ENCODE measurements at regions not wholly inside any gene's neighbourhood (a gene's known extent, or its start where the extent isn't known, plus 50 kb on each side); places are given as distances from the start of the nearest gene placed in this dataset.

DNA sequence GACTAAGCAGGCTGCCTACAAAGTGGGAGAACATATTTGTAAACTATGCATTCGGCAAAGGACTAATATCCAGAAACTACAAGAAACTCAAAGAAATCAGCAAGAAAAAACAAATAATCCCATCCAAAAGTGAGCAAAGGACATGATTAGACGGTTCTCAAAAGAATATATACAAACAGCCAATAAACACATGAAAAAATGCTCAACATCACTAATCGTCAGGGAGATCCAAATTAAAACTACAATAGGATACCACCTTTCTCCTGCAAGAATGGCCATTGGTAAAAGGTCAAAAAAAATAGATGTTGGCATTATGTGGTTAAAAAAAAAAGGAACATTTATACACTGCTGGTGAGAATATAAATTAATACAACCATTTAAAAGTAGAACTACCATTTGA lies 259.6 kb upstream of the SLITRK3 start:
- intact Hi-C loops (cut with DNase I) = no loop called here

DNA sequence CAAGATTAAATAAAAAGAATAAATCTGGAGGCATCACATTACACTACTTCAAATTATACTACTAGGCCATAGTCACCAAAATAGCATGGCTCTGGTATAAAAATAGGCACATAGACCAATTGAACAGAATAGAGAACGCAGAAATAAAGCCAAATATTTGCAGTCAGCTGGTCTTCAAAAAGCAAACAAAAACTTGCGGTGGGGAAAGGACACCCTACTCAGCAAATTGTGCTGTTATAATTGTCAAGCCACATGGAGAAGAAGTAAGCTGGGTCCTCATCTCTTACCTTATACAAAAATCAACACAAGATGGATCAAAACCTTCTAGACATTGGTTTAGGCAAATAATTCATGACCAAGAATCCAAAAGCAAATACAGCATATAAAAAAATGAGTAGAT lies 259.2 kb upstream of the SLITRK3 start:
- Histone ChIP-seq H3K36me3 (no peaks in the 10 kb centered on the region), H3K9me3 (no peaks in the 10 kb centered on the region), H3K4me3 (no peak overlapping the region), H3K27ac (no peak overlapping the region), H3K27me3 (no peaks in the 10 kb centered on the region), H3K4me1 (no peaks in the 10 kb centered on the region)
- 58% methylated on average over 2 of the region's 2 CpGs for WGBS (ENCODE audit: insufficient coverage, low coverage, low lambda C conversion rate, missing lambda C conversion rate)
- ATAC-seq (no peak), DNase-seq (no peak)
- TF ChIP-seq, protein P1, sequence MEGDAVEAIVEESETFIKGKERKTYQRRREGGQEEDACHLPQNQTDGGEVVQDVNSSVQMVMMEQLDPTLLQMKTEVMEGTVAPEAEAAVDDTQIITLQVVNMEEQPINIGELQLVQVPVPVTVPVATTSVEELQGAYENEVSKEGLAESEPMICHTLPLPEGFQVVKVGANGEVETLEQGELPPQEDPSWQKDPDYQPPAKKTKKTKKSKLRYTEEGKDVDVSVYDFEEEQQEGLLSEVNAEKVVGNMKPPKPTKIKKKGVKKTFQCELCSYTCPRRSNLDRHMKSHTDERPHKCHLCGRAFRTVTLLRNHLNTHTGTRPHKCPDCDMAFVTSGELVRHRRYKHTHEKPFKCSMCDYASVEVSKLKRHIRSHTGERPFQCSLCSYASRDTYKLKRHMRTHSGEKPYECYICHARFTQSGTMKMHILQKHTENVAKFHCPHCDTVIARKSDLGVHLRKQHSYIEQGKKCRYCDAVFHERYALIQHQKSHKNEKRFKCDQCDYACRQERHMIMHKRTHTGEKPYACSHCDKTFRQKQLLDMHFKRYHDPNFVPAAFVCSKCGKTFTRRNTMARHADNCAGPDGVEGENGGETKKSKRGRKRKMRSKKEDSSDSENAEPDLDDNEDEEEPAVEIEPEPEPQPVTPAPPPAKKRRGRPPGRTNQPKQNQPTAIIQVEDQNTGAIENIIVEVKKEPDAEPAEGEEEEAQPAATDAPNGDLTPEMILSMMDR (IDR thresholded peaks at IDR 0.05) = no peak
- TF ChIP-seq POLR2A (IDR thresholded peaks at IDR 0.05) = no peak
- intact Hi-C loops (cut with DNase I) = no loop called here

More for the DNA sequence above, 259.6 kb upstream of the SLITRK3 start:
- no peak overlapping the region for H3K27ac ChIP-seq
- WGBS (ENCODE audit: insufficient coverage, low coverage, low lambda C conversion rate, missing lambda C conversion rate) = 88% methylated on average over 3 of the region's 3 CpGs
- ATAC-seq = no peak
- no peaks in the 10 kb centered on the region for H3K9me3 ChIP-seq
- no peaks in the 10 kb centered on the region for H3K36me3 ChIP-seq
- DNase-seq = no peak
- no peak for TF ChIP-seq POLR2A (IDR thresholded peaks at IDR 0.05)
- TF ChIP-seq, protein P1 (IDR thresholded peaks at IDR 0.05) = no peak
- no peak overlapping the region for H3K4me3 ChIP-seq
- H3K27me3 ChIP-seq = no peaks in the 10 kb centered on the region
- H3K4me1 ChIP-seq = no peaks in the 10 kb centered on the region

DNA sequence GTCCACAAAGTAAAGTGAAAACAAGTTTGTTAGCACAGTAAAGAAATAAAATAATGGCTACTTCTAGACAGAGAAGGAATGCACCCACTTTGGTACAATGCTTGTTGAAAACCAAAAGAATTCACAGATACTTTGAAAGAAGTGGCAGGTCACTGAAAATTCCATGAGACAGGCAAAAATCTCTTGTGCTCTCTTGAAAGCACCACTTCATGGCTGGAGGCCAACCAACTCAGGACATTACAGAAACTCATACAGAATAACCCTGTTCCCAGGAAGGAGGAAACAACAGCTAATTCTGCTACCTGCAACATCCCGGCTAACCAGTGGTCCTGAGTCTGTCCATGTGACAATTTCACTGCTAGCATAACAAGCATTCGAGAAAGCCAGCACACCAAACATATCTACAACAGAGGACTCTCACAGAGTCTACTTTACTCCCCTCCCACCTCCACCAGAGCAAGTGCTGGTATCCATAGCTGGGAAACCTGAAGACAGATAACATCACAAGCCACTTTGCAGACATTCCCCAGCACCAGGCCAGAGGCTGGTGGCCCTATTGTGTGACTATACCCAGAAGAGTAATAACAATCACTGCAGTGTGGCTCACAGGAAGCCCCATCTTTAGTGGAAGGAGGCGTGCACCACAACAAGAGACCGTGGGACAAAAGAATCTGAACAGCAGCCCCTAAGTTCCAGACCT lies 255.3 kb upstream of the SLITRK3 start:
- TF ChIP-seq, protein P1 (IDR thresholded peaks at IDR 0.05) = no peak
- TF ChIP-seq POLR2A (IDR thresholded peaks at IDR 0.05) = no peak
- Histone ChIP-seq H3K36me3 (no peaks in the 10 kb centered on the region), H3K9me3 (no peaks in the 10 kb centered on the region), H3K27ac (no peak overlapping the region), H3K4me1 (no peaks in the 10 kb centered on the region), H3K4me3 (no peak overlapping the region), H3K27me3 (no peaks in the 10 kb centered on the region)
- ATAC-seq = no peak
- no peak for DNase-seq
- intact Hi-C loops (cut with DNase I) = no loop called here
- WGBS (ENCODE audit: insufficient coverage, low coverage, low lambda C conversion rate, missing lambda C conversion rate) = 75% methylated on average over 3 of the region's 4 CpGs

DNA sequence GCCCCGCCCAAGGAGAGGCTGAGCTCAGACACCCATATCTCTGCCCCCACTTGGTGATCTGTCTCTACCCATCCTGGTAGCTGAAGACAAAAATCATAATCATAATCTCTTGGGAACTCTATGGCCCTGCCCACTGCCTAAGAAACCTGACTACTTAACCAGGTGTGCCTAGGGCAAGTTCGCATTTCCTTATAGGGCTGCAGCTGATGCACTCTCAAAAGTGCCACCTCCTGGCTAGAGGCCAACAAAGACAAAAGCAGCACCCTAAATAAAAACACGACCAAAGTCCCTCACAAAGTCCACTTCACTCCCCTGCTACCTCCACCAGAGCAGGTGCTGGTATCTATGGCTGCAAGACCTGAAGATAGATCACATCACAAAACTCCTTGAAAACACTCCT lies 250.4 kb upstream of the SLITRK3 start:
- no peak for DNase-seq
- Histone ChIP-seq H3K4me1 (no peaks in the 10 kb centered on the region), H3K4me3 (no peak overlapping the region), H3K27ac (no peak overlapping the region), H3K36me3 (no peaks in the 10 kb centered on the region), H3K9me3 (no peaks in the 10 kb centered on the region), H3K27me3 (no peaks in the 10 kb centered on the region)
- no peak for ATAC-seq
- TF ChIP-seq, protein P1 (IDR thresholded peaks at IDR 0.05) = no peak
- TF ChIP-seq POLR2A (IDR thresholded peaks at IDR 0.05) = no peak
- WGBS (ENCODE audit: insufficient coverage, low coverage, low lambda C conversion rate, missing lambda C conversion rate) = 59% methylated on average over 2 of the region's 3 CpGs
- intact Hi-C loops (cut with DNase I) = no loop called here

Measured in right lobe of liver (tissue), 6 donors.